K562 (cell line): ENCODE measurements at regions not wholly inside any gene's neighbourhood (a gene's known extent, or its start where the extent isn't known, plus 50 kb on each side); places are given as distances from the start of the nearest gene placed in this dataset.

ENCODE experiments used
- ATAC-seq: fragments of 200-7000 bp; cut with Tn5 transposase; 3 replicates; pipeline ENCODE4 v1.9.1; 2020; ENCODE audit warnings: moderate library complexity
- BruUV-seq: library from RNA; stranded (reverse); fragments of 400-500 nt; replicated peaks from 2 replicates; lab custom pipeline; 2021; lab: Mats Ljungman, UMichigan
- CTCF ChIA-PET: fragments of 300-600 bp; formaldehyde crosslinking; extraction: SDS; loops from one replicate; lab custom pipeline; 2021; ENCODE audit warnings: low intra/inter-chr PET ratio; lab: Yijun Ruan, JAX
- POLR2A ChIA-PET: fragments of 300-600, 350-650 bp; sonication (Branson Sonifier 250); formaldehyde crosslinking; extraction: SDS; loops from one replicate; lab custom pipeline; 2021; ENCODE audit warnings: antibody characterized with exemption, inconsistent platforms; lab: Yijun Ruan, JAX
- DNase-seq, 4 experiments: peaks; one replicate each; pipeline versions ENCODE4 v3.0.0 to v3.0.0-alpha.2; 2011 to 2018; ENCODE audit warnings: low spot score in 3 of 4, mixed read lengths in 3 of 4; ENCODE audit errors: extremely low read depth in 1 of 4
- FAIRE-seq: peaks from 2 replicates; lab custom pipeline; 2011; peaks lifted over from hg19 to GRCh38; lab: Jason Lieb, UNC
- H2AFZ ChIP-seq: 2 replicates; pipeline ENCODE4 v1.6.0; 2011; ENCODE audit warnings: low read depth, low read length, control low read depth, inconsistent platforms
- H3K27ac ChIP-seq: fragments of 200-600 bp; 3 replicates; pipeline ENCODE4 v1.8.0; 2011; ENCODE audit warnings: low read depth, mild to moderate bottlenecking, control low read depth, inconsistent platforms, low read length, moderate library complexity, mixed read lengths; ENCODE audit errors: extremely low read depth
- H3K27me3 ChIP-seq, 2 experiments: fragments of 300-600 bp in 1 of 2; 2 replicates in 1 of 2; 3 replicates in 1 of 2; pipeline versions ENCODE4 v1.6.0 to v1.8.0; 2011; ENCODE audit warnings: inconsistent platforms in 2 of 2, low read length in 2 of 2, mild to moderate bottlenecking in 1 of 2, mixed read lengths in 1 of 2, moderate library complexity in 1 of 2; ENCODE audit not compliant: control insufficient read depth in 2 of 2, insufficient read depth in 2 of 2
- H3K36me3 ChIP-seq: fragments of 300-600 bp; 3 replicates; pipeline ENCODE4 v1.8.0; 2011; ENCODE audit warnings: mild to moderate bottlenecking, low read length, inconsistent platforms; ENCODE audit not compliant: control insufficient read depth, insufficient read depth
- H3K4me1 ChIP-seq, 2 experiments: fragments of 200-600 bp in 1 of 2; replicated peaks in 1 of 2; 2 replicates in 1 of 2; 3 replicates in 1 of 2; pipeline versions ENCODE4 v1.5.1 to v1.8.0; 2011; ENCODE audit warnings: inconsistent platforms in 2 of 2, low read length in 2 of 2, mild to moderate bottlenecking in 1 of 2, mixed read lengths in 1 of 2, moderate library complexity in 1 of 2; ENCODE audit not compliant: control insufficient read depth in 2 of 2, insufficient read depth in 2 of 2
- H3K4me2 ChIP-seq: 2 replicates; pipeline ENCODE4 v1.6.1; 2011; ENCODE audit warnings: low read length, control low read depth, inconsistent platforms, mixed read lengths; ENCODE audit not compliant: insufficient read depth
- H3K4me3 ChIP-seq: fragments of 200-600 bp; sonication (generic), shearing (Covaris generic); 2 replicates; pipeline ENCODE4 v1.5.1; 2016; ENCODE audit warnings: control low read depth, inconsistent platforms
- H3K79me2 ChIP-seq: fragments of 200-600 bp; 3 replicates; pipeline ENCODE4 v1.8.0; 2011; ENCODE audit warnings: low read length, inconsistent platforms; ENCODE audit not compliant: control insufficient read depth, insufficient read depth
- H3K9ac ChIP-seq, 2 experiments: 2 replicates each; pipeline versions ENCODE4 v1.6.0 to v1.6.1; 2011; ENCODE audit warnings: low read depth in 2 of 2, low read length in 2 of 2, control low read depth in 1 of 2, inconsistent platforms in 1 of 2, mild to moderate bottlenecking in 1 of 2, mixed read lengths in 1 of 2; ENCODE audit not compliant: insufficient read depth in 1 of 2
- H3K9me1 ChIP-seq: one replicate; pipeline ENCODE4 v1.6.0; 2011; ENCODE audit warnings: inconsistent platforms, mild to moderate bottlenecking, low read length, moderate library complexity; ENCODE audit not compliant: control insufficient read depth, insufficient read depth
- H3K9me3 ChIP-seq: replicated peaks from 2 replicates; pipeline ENCODE4 v1.5.1; 2011; ENCODE audit warnings: low read depth, low read length, inconsistent platforms; ENCODE audit not compliant: control insufficient read depth, insufficient read depth
- H4K20me1 ChIP-seq: replicated peaks from 2 replicates; pipeline ENCODE4 v1.6.1; 2011; ENCODE audit warnings: low read length, inconsistent platforms, mixed read lengths; ENCODE audit not compliant: control insufficient read depth, insufficient read depth
- CBX8 ChIP-seq: fragments of 200-600 bp; sonication (generic); IDR thresholded peaks from 2 replicates; pipeline ENCODE4 v1.6.1; 2012; ENCODE audit warnings: borderline replicate concordance, mixed run types, low read depth, mild to moderate bottlenecking, moderate library complexity, mixed read lengths, low read length, control low read depth, inconsistent platforms; ENCODE audit not compliant: poor library complexity, severe bottlenecking; ENCODE audit errors: extremely low read depth
- CTCF ChIP-seq, 3 experiments: IDR thresholded peaks in 2 of 3; conservative IDR thresholded peaks in 1 of 3; 2 replicates each; pipeline ENCODE4 v1.5.1; 2011 to 2012; ENCODE audit warnings: low read length in 3 of 3, mild to moderate bottlenecking in 3 of 3, control low read depth in 2 of 3, improper control_type of control experiment in 1 of 3, inconsistent platforms in 1 of 3, low read depth in 1 of 3, mixed read lengths in 1 of 3, moderate library complexity in 1 of 3; ENCODE audit not compliant: insufficient read depth in 2 of 3
- MYC ChIP-seq, 2 experiments: fragments of 250-450 bp in 1 of 2; sonication (Bioruptor Pico) in 1 of 2; IDR thresholded peaks; 2 replicates each; pipeline versions ENCODE4 v1.5.1 to v1.6.1; 2012 to 2021; ENCODE audit warnings: low read depth in 2 of 2, borderline replicate concordance in 1 of 2, improper control_type of control experiment in 1 of 2, low read length in 1 of 2, mild to moderate bottlenecking in 1 of 2, moderate library complexity in 1 of 2
- SP2 ChIP-seq: IDR thresholded peaks from 2 replicates; pipeline ENCODE4 v1.6.1; 2011; ENCODE audit warnings: mild to moderate bottlenecking, low read depth, low read length, moderate library complexity; ENCODE audit not compliant: poor library complexity, severe bottlenecking; ENCODE audit errors: extremely low read depth
- SRF ChIP-seq, 2 experiments: fragments of 250-450, 450-650 bp in 1 of 2; sonication (Bioruptor Pico) in 1 of 2; sonication (generic) in 1 of 2; formaldehyde crosslinking; IDR thresholded peaks; 2 replicates each; pipeline versions ENCODE4 v1.5.0 to v1.5.1; 2020 to 2022; ENCODE audit warnings: mild to moderate bottlenecking in 1 of 2, missing genetic modification reagents in 1 of 2
- ZBTB40 ChIP-seq, 2 experiments: fragments of 450-650 bp in 1 of 2; sonication (generic) in 1 of 2; formaldehyde crosslinking in 1 of 2; IDR thresholded peaks; 2 replicates each; pipeline versions ENCODE4 v1.7.1 to v1.9.0; 2016 to 2022; ENCODE audit warnings: inconsistent platforms in 1 of 2, mild to moderate bottlenecking in 1 of 2, missing genetic modification reagents in 1 of 2
- ZNF316 ChIP-seq: fragments of 450-650 bp; IDR thresholded peaks from 2 replicates; pipeline ENCODE4 v1.6.1; 2016
- WGBS: fragments of 100-300 bp; shearing (Covaris generic); methylation state at CpG from one replicate; pipeline ENCODE4 v1.1.6; 2016; ENCODE audit warnings: low coverage, mixed read lengths; ENCODE audit not compliant: insufficient coverage; ENCODE audit errors: missing lambda C conversion rate; 5-methylcytosine and 5-hydroxymethylcytosine counted together
- in situ Hi-C: fragments of 300-500 bp; cut with MboI; formaldehyde crosslinking; loops from 4 replicates; pipeline ENCODE4 v1.15.0; 2018; ENCODE audit warnings: inconsistent platforms, mixed read lengths
- intact Hi-C: fragments of 100-400 bp; cut with micrococcal nuclease; formaldehyde crosslinking; loops from 2 replicates; pipeline ENCODE4 v1.14.2; 2022

GRCh38 chr5:62168506-62169281 lies 137.3 kb upstream of the KIF2A start:
- no TSS peak for BruUV-seq
- FAIRE-seq (no peak), ATAC-seq (peak; percentile 86), DNase-seq (peak in 3 of 4 experiments; percentile 2 to 18 (median 13))
- H3K9ac ChIP-seq: peak overlapping the region in 1 of 2 experiments; percentile 48; a peak in 1 of 4 replicates
- intact Hi-C loops (no loop called here), in situ Hi-C loops (no loop called here)
- H3K9me3 ChIP-seq: no peaks in the 10 kb centered on the region
- peaks cover 5% of the 10 kb centered on the region in 2 experiments; a peak in 2 of 5 replicates for H3K27me3 ChIP-seq
- H3K79me2 ChIP-seq: no peaks in the 10 kb centered on the region
- H4K20me1 ChIP-seq: no peaks in the 10 kb centered on the region
- H3K4me3 ChIP-seq: peak overlapping the region; percentile 20; the same call in 1 of the 2 replicates
- ChIA-PET CTCF (no interaction called here), POLR2A (no interaction called here)
- H3K9me1 ChIP-seq: no peaks in the 10 kb centered on the region
- 0% methylated on average over 7 of the region's 7 CpGs for WGBS
- no peak overlapping the region for H3K27ac ChIP-seq
- peaks cover 0 to 5% of the 10 kb centered on the region in 2 experiments; a peak in 1 of 5 replicates for H3K4me1 ChIP-seq
- H3K36me3 ChIP-seq: no peaks in the 10 kb centered on the region
- H2AFZ ChIP-seq: peak overlapping the region; percentile 78
- H3K4me2 ChIP-seq: peak overlapping the region; percentile 75
- TF ChIP-seq ZNF316 (no peak), SP2 (no peak), CBX8 (no peak), SRF (CRISPR knock-in tag; IDR thresholded peaks at IDR 0.05) (peak in 1 of 2 experiments; percentile 80; a peak in 2 of 4 replicates), CTCF (IDR thresholded peaks at IDR 0.05 in 2 of 3, conservative IDR thresholded peaks at IDR 0.05 in 1 of 3; ENCODE audit: insufficient read depth in 2 of 3, low read depth in 1 of 3, low read length in 3 of 3) (0 out of 6 replicates have a peak, but pooled peaks of 1 of the 3 experiments have one; percentile 29), ZBTB40 (IDR thresholded peaks at IDR 0.05) (peak; percentile 32; the same call in 1 of the 2 replicates), ZBTB40 (CRISPR knock-in tag; IDR thresholded peaks at IDR 0.05) (no peak), MYC (IDR thresholded peaks at IDR 0.05; ENCODE audit: low read depth, low read length) (no peak), MYC (CRISPR knock-in tag; IDR thresholded peaks at IDR 0.05; ENCODE audit: borderline replicate concordance, low read depth) (no peak)
